ENCODE measurements at regions not wholly inside any gene's neighbourhood (a gene's known extent, or its start where the extent isn't known, plus 50 kb on each side); places are given as distances from the start of the nearest gene placed in this dataset.

DNA sequence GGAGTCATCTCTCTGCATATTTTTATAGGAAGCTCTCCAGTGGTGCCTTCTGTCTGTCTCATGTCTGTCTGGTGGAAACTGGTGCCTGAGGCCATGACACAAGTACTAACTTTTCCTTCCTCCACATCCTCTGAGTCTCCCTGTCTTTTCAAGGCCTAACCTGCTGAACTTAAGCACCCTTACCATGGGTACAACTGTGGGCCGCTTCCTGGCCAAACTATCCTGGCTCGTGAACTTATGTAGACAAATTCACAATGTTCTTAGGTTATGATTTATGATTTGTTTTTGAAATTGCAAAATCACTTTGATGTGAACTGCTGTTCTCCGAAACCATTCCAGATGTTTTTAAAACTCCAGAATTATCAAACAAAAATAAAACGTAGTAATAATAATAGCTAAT, 804.5 kb upstream of the POU3F3 start:
- DNase-seq, result no peak

DNA sequence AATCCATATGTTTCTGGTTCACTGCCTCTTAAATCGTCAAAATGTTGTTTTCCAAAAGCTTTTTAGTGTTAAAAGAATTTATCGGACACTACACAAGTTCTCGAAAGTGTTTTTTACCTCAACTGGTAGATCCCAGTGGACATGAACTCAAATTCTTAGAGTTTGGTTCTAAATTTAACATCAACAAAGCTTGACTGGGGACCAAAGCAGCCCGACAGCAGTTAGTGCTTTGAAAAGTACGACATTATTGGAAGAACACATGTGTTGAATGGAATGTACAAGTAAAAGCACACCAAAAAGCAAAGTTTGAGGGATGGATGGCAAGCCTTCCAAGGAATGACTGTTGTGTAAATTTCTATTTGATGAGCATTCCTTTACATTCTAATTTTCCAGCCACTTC, 803.9 kb upstream of the POU3F3 start:
- DNase-seq, result no peak

DNA sequence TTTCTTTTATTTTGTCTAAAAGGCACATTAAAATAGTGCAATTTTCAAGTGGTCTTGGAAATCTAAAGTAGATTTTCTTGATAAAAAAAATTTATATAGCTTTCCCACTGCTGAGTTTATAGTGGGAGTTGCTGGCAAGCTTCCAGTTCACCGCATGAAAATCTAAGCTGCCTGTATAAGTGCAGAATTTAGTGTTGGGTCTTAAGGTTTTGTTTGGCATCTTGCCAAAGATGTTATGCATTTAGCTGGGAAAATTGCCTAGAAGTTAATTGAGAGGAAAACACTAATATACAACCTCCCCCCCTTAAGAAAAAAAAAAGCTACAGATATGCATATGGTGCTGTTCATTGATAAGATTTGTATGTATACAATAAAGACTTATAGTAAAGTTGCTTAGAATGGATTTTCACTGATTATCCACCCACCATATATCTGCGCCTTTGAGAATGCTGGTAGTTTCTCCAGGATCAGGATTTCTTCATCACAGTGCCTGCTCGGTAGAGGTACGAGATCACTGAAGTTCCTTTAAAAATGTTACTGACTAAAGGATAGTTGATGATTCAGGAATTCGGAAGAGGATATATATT, 803.2 kb upstream of the POU3F3 start:
- no peak for DNase-seq

DNA sequence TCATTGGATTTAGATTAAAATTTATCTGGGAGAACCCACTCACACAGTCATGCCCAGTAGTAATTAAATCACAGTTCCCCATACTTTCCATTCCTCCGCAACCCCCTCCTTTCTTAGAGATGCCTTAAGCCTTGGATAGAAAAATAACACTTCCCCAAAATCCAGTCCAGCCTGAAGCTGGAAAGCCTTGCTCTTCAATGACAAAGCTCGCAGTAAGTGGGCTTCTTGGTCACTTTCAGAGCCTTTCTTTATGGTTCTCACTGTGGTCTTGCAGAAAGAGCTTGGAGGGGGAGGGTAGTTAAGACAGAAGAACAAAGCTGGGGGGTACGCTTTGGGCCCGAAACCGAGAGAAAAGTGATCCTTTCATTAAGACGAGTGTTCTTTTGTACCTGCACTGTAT, 802.1 kb upstream of the POU3F3 start:
- no peak for DNase-seq

DNA sequence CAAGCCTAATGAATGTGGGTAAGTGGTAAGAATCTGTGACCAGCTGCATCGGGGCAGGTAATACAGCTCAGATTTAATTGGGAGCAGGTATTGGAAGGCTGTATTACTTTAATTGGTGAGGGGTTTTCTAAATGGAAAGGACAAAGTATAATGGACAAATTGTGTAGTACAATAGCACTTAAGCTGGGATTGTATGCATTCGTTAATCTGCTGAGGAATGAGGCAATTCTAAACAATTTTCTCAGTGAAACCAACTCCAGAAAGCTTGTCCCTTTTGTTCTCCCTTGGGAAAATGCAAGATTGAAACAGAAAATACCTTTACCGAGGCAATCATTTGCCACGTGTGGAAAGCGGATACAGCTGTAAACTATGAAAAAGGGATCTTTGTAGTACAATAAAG, 801.6 kb upstream of the POU3F3 start:
- DNase-seq, result no peak

DNA sequence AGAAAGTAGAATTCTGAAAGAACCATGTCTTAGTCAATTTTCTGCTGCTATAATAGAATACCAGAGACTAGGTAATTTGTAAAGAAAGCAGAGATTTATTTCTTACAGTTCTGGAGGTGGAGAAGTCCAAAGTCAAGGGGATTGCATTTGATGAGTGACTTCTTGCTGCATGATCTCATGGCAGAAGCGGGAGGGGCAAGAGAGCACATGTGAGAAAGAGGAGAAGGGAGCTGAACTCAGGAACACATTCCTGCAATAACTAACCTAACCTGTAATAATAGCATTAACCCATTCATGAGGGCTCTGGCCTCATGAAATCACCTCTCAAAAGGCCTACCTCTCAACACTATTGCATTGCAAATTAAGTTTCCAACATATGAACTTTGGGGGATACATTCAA, 797.5 kb upstream of the POU3F3 start:
- DNase-seq, result no peak

DNA sequence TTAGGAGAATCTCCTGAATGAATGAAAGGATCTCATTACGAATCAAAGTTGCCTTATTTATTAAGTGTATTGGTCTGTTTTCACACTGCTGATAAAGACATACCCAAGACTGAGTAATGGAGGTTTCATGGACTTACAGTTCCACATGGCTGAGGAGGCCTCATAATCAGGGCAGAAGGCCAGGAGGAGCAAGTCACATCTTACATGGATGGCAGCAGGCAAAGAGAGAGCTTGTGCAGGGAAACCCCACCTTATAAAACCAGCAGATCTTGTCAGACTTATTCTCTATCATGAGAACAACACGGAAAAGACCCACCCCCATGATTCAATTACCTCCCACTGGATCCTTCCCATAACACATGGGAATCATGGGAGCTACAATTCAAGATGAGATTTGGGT, 785.2 kb upstream of the POU3F3 start:
- DNase-seq, result no peak

DNA sequence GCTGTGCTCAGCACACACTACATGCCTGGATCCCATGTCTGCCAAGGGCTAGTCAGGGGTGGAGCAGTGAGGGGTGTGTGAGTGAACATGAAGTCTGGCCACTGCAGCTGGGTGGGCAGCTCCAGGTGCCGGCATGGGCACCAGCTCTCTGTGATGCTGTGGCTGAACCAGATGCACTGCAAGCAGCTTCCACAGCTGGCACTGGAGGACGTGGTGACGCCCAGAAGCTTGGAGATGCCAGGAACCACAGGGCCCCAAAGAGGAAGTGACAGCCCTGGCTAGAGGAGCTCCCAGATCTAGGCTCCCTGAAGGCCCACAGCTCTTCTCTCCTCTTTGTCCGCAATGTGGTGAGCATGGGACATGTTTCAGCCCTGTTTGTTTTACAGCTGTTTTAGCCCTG, 776.3 kb upstream of the POU3F3 start:
- no peak for DNase-seq

DNA sequence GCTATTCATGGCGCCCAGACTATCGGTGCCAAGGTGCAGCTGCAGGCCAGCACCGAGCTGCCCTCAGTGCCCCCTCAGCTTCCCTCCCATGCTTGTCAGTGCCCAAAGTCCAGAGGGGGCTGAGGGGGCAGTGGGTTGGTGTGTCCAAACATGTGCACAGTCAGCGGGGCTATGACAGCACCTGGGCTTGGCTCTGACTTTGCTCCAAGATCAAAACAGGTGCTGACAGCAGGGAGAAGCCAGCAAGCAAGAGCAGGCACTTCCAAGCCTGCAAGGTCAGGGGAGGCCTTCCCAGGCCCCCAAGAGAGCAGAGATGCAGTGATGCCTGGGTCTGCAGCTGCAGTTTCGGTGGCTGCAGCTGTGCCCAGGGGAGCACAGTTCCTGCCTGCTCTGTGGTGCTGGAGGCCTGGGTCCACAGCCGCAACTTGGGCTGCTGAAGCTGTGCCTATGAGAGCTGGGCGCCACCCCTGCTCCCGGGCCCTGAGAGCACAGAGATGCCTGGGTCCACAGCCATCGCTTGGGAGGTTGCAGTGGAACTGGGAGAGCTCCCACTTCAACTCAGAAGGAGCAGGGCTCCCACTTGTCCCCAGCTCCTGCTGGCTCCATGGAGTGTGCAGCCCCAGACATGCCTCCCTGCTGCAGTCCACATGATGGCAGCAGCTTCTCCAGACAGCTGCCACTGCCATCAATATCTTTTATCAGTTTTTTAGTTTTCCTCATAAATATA, 775.3 kb upstream of the POU3F3 start:
- no peak for DNase-seq

DNA sequence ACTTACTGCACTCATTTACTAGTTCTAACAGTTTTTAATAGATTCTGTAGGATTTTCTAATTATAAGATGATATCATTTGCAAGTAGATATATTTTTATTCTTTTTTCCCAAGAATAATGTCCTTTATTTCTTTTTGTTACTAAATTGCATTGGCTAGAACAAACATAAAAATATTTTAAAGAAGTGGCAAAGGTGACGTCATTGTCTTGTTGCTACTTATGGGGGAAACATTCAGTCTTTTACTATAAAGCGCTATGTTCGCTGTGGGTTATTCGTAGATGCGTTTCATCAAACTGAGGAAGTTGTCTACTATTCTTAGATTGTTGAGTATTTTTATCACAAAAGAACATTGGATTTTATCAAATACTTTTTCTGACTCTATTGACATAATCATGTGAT, 765.2 kb upstream of the POU3F3 start:
- DNase-seq, result no peak

DNA sequence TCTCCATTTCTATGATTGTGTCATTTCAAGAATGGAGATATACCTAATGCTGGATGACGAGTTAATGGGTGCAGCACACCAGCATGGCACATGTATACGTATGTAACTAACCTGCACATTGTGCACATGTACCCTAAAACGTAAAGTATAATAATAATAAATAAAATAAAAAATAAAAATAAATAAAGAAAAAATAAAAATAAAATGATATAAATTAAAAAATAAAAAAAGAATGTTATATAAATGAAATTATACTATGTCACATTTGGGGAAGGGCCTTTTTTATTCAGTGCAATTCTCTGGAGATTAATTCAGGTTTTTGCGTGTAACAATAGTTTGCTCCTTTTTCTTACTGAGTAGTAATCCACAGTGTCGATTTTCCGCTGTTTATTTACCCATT, 763.5 kb upstream of the POU3F3 start:
- DNase-seq, result no peak

DNA sequence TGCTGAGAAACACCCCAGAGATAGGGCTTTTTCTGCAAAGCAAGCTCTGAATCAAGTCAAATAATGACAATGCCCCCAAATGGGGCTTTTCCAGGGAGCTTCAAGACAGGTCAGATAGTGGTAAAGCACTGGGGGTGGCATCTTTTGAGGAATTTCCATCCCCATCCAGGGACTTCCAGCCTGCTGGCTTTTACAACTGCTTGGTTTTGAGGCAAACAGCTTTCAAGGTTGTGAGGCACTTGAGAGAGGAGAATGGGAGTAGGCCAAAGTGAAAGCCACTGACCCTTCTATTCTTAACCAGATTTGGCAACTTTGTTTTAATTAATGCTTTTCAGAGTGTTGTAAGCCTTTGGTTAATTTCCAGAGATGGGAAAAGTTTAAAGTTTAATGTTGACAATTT, 762.0 kb upstream of the POU3F3 start:
- no peak for DNase-seq

DNA sequence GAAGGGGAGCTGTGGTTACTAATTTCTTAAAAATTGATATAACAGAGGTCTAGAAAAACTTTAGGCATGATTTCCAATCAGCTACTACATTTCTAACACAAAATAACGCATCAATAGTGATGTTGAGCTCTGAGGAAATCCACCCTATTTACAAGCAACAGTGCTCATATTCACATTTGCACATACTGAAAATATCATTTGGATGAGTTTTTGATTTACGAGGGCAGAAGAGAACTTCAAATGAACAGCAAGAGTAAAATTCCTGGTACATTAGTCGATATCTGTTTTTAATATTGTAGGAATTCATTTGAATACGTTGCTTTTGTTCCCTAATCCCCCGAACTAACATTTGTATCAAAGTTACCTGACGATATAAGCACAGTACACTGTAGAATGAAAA, 761.0 kb upstream of the POU3F3 start:
- DNase-seq, result no peak

DNA sequence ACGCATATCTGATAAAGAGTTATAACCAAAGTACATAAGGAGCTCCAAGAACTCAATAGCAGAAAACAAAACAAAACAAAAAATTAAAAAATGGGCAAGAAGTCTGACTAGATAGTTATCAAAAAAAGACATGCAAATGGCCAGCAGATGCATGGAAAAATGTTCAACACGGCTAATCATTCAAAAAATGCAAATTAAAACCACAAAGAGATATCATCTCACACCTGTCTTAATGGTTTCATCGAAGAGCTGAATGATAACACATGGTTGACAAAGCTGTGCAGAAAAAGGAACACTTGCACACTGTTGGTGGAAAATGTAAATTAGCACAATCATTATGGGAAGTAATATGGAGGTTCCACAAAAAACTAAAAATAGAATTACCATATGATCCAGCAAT, 751.3 kb upstream of the POU3F3 start:
- no peak for DNase-seq

DNA sequence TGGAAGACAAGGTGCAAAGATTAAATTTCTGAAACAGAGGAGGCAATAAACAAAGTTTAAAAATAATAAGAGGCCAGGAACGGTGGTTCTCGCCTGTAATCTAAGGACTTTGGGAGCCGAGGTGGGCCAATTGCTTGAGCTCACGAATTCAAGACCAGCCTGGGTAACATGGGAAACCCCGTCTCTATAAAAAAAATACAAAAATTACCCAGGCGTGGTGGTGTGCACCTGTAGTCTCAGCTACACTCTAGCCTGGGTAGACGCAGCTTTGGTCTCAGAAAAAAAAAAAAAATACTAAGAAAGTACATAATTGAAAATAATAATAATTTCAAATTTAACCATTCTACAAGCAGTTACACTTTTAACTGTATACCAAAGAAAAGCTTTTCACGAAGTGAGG, 744.6 kb upstream of the POU3F3 start:
- DNase-seq, result no peak

DNA sequence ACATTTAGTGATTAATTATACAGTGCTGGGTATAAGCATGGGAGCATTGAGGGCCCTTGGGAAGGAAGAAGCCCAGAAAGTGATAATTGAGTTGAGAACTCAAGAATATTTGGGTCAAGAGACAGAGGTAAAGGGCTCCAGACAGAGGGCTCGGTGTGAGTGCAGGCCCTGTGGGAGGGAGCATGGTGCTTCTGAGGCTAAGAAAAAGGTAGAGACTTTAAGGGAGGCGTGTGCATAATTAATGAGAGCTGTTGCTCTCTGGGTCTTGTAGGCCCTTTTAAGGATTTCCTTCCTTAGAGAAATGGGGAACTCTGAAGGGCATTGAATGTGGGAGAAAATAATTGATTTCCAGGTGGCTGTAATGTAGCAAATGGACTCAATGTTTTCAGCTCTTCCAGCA, 735.0 kb upstream of the POU3F3 start:
- no peak for DNase-seq

DNA sequence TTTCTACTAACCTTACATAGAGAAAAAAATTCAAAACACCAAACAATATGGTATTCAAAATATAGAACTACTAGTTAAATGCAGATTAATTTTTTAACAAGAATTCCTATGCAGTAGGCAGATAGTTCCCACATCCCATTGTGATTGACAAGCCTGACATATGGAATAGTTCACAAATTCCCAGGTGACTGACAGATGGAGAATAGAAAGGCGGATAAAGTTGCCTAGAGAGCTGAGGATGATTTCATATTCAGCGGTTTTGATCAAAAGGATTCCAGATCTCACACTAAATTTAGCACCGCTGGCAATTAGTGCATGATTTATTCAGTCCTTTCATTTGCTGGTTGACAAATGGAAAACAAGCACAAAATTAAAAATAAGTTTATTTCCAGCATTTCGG, 733.7 kb upstream of the POU3F3 start:
- no peak for DNase-seq

DNA sequence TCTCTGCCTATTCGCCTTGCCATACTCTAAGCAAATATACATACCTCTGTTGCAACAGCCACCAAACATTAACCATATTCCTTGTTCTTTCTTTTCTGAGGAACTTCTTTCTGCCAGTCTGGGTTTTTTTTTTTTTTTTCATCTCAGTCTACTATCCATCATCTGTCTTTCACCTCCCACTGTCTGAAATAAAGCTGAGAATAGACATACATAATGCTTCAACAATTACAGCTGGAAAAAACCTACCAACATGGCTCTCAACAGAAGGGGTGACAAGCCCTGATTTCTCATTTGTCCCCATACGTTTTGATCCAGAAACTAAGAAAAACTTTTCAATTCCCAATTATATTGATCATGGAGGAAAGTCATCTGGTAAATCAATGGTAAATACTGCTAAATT, 728.8 kb upstream of the POU3F3 start:
- DNase-seq, result no peak

DNA sequence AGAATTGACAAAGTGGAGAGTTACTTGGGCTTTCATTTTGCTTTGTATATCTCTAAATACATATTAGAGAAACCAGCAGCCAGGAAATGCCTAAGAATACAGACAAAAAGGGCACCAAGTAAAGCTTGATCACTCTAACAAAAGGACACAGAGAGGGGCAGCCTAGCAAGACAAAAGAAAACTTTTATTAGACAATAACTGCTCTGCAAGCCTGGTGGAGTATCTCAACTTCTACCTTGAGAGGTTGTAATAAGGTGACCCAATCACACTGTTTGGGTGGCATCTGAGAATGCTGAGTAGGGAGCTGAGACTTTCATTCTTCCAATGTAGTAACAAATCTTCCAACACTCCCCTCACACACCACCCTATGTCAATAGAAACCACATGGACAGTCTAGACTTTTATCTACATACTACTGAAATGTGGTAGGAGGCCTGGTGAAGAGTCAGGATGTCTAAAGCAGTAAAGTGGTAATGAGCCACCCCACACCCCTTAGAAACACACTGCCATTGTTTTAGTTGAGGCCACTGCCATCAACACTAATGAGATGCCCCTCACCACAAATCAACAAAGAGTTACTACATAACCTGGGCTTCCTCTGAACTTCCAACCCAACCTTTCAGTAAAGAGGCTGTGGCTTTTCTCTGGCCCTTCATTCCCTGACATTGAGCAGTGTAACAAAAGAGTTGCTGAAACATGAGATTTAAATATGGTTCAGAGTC, 726.7 kb upstream of the POU3F3 start:
- no peak for DNase-seq

DNA sequence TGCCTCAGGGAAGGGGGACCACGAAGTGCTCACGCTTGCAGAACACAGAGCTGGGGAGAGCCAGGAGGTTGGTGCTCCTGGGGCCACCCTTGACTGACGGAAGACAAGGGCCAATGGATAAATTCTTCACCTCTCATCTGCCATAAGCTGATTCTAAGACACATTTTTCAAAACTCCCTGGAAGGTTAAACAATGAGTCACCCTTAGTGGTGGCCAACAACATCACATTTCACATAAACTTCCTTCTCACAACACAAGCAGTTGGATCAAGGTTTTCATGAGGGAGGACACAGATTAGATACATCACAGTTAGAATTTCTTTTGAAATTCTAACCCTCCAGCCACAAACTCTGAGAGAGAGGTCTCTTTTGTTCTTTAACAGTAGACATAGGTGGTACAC, 713.6 kb upstream of the POU3F3 start:
- DNase-seq, result no peak

DNA sequence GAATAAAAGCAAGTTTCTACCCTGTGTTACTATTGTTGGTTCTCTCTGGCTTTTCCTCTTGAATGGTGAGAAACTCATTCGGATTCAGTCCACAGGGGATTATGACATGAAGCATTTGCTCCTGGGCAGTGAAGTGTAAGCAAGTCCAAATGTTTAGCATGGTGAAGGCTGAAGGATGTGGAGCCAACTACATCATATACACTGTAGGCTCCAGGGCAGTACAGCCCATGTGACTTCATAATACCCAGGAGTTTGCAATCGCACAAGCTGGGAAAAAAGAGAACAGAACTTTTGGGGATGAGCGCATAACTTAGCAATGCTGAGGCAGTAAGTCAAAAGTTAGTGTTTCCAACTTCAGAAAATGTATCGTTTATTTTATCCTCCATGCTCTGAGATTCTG, 695.7 kb upstream of the POU3F3 start:
- DNase-seq, result no peak

DNA sequence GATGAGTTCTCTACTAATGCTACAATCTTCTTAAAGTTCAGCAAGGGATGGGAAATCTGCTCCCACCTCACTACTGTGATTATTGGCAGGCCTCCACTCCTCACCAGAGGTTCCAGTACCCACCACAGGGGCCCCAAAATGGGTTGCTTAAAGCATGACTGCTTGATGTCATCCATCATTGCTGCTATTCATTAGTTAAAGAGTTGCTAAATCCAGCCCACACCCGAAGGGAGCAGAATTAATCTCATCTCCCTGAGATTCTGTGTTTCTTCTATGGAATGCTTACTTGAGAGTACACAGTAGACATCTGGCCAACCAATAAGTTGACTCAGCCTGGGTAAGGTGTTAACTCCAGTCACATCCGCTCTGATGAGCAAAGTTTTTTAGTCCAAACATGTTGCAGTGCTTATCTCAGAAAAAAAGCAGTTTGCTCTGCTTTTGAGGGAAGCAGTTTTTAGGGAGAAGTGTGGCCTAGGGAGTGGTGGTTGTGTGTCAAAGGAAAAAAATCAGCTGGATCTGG, 690.2 kb upstream of the POU3F3 start:
- no peak for DNase-seq

DNA sequence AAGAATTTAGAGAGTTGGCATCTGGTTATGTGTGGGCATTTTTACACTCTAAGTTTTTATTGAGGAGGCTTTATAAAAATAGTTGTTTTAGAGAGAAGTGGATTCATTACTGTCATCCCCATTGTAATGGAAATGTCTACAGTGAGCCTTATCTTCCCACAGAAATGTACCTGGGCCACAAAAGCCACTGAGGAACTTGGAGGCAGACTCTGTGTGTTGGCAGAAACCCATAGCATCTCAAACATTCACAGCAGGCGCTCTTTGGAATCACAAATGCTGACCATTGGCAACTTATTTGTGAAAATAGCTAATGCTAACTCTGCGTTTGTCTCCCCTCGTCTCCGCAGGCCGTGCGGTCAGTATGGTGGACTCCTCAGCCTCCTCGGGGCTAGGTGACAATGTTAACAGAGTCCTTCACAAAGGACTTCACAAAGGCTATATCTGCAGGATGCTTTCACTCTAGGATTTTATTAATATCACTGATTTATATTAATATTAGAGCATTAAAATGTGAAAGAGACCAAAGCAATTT, 689.1 kb upstream of the POU3F3 start:
- DNase-seq, result no peak

DNA sequence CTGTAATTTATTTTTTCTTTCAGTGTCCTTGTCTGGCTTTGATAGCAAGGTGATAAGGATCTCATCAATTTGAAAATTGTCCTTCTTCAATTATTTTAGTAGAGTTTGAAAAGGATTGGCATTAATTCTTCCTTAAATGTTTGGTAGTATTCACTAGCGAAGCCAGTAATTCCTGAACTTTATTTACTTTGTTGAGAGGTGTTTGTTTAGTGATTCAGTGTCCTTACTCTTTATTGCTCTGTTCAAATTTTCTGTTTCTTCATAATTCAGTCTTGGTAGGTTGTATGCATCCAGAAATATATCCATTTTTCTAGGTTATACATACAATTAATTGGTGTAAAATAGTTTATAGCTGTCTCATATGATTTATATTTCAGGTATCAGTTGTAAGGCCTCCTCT, 676.7 kb upstream of the POU3F3 start:
- DNase-seq, result no peak

All from DMS79 treated with DMSO at 0.1 percent for 48 hours (cell line).